Suprapubic skin (tissue), 4 donors: ENCODE measurements at regions not wholly inside any gene's neighbourhood (a gene's known extent, or its start where the extent isn't known, plus 50 kb on each side); places are given as distances from the start of the nearest gene placed in this dataset.

Experiments
- DNase-seq, 2 donors: peaks; one replicate each; pipeline ENCODE4 v3.0.0-alpha.2; 2019; ENCODE audit warnings: low spot score in 2 of 2
- H3K27ac ChIP-seq: fragments of 200-600 bp; sonication (generic); one replicate; pipeline ENCODE4 v1.5.1; 2019
- H3K27me3 ChIP-seq: fragments of 200-600 bp; sonication (generic); one replicate; pipeline ENCODE4 v1.5.1; 2019
- H3K36me3 ChIP-seq: fragments of 200-600 bp; sonication (generic); one replicate; pipeline ENCODE4 v1.5.1; 2019
- H3K4me1 ChIP-seq: fragments of 200-600 bp; sonication (generic); one replicate; pipeline ENCODE4 v1.5.1; 2019
- H3K4me3 ChIP-seq: fragments of 200-600 bp; sonication (generic); one replicate; pipeline ENCODE4 v1.5.1; 2019; ENCODE audit warnings: mild to moderate bottlenecking
- H3K9me3 ChIP-seq: fragments of 200-600 bp; sonication (generic); one replicate; pipeline ENCODE4 v1.5.1; 2019
- EP300 ChIP-seq: sonication (generic); formaldehyde crosslinking; IDR thresholded peaks from one replicate; pipeline ENCODE4 v1.6.1; 2017; ENCODE audit warnings: antibody characterized with exemption
- POLR2A ChIP-seq, 2 donors: fragments of 450-650 bp; IDR thresholded peaks; one replicate each; pipeline ENCODE4 v1.6.1; 2017; ENCODE audit warnings: antibody characterized with exemption in 2 of 2, mild to moderate bottlenecking in 2 of 2, moderate library complexity in 2 of 2
- POLR2AphosphoS5 ChIP-seq, 3 donors: sonication (generic); formaldehyde crosslinking; IDR thresholded peaks; one replicate each; pipeline ENCODE4 v1.6.1; 2017; ENCODE audit warnings: antibody characterized with exemption in 3 of 3
- WGBS: methylation state at CpG from one replicate; pipeline ENCODE4 v1.1.5; 2018; 5-methylcytosine and 5-hydroxymethylcytosine counted together
- TF ChIP-seq, protein P1 (sequence below), 2 donors: fragments of 200-600 bp in 1 of 2; fragments of 450-650 bp in 1 of 2; sonication (generic) in 1 of 2; IDR thresholded peaks; one replicate each; pipeline ENCODE4 v1.5.1; 2016 to 2019; ENCODE audit warnings: antibody characterized with exemption in 2 of 2, mild to moderate bottlenecking in 1 of 2, moderate library complexity in 1 of 2

DNA sequence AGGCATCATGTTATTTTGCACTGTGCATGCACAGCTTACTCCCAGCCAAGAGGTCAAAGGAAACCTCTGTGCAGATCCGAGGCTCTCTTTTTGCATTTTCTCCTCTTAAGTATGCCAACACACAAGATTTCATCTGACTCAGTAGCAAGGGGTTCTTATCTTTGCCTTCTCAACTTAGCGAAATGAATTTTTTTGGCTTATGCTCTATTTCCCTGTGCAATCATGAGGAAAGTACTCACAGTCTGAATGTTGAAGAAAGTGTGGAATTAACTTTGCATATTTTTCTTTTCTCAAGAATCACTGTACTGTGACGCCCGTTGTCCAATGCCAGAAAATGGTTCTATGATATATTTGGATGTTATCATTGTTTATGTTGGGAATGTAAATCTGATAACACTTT lies 173.5 kb upstream of the FBXL7 start:
- no peak overlapping the region for H3K27ac ChIP-seq
- TF ChIP-seq POLR2A (IDR thresholded peaks at IDR 0.05), result no peak
- TF ChIP-seq, protein P1, sequence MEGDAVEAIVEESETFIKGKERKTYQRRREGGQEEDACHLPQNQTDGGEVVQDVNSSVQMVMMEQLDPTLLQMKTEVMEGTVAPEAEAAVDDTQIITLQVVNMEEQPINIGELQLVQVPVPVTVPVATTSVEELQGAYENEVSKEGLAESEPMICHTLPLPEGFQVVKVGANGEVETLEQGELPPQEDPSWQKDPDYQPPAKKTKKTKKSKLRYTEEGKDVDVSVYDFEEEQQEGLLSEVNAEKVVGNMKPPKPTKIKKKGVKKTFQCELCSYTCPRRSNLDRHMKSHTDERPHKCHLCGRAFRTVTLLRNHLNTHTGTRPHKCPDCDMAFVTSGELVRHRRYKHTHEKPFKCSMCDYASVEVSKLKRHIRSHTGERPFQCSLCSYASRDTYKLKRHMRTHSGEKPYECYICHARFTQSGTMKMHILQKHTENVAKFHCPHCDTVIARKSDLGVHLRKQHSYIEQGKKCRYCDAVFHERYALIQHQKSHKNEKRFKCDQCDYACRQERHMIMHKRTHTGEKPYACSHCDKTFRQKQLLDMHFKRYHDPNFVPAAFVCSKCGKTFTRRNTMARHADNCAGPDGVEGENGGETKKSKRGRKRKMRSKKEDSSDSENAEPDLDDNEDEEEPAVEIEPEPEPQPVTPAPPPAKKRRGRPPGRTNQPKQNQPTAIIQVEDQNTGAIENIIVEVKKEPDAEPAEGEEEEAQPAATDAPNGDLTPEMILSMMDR (IDR thresholded peaks at IDR 0.05), result no peak
- TF ChIP-seq EP300, result no peak
- TF ChIP-seq POLR2AphosphoS5 (IDR thresholded peaks at IDR 0.05), result no peak
- no peaks in the 10 kb centered on the region for H3K27me3 ChIP-seq
- H3K9me3 ChIP-seq, result no peaks in the 10 kb centered on the region
- 80% methylated on average over 4 of the region's 4 CpGs for WGBS
- H3K36me3 ChIP-seq, result no peaks in the 10 kb centered on the region
- H3K4me3 ChIP-seq, result no peak overlapping the region
- DNase-seq, result no peak
- no peaks in the 10 kb centered on the region for H3K4me1 ChIP-seq

DNA sequence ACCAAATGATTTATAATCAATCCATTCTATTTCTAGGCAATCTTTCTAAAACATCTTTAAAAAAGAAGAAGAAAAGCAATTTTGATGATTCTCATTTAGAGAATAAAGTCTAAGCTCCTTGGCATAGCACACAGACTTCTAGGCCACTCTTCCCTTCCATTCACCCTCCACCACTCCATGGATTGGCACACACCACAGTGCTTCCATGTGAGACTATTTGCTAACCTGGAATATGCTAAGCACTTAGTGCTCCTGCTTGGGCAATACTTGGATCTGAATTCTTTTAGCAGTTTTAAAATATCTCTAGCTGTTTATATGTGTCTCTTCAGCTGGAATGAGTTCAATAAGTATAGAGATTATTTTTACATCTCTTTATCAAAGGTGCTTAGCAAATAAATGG lies 177.6 kb upstream of the FBXL7 start:
- DNase-seq, result no peak
- no peaks in the 10 kb centered on the region for H3K9me3 ChIP-seq
- H3K4me3 ChIP-seq, result no peak overlapping the region
- no peaks in the 10 kb centered on the region for H3K36me3 ChIP-seq
- TF ChIP-seq, protein P1 (IDR thresholded peaks at IDR 0.05), result no peak
- TF ChIP-seq POLR2AphosphoS5 (IDR thresholded peaks at IDR 0.05), result no peak
- H3K27ac ChIP-seq, result no peak overlapping the region
- H3K4me1 ChIP-seq, result no peaks in the 10 kb centered on the region
- no peaks in the 10 kb centered on the region for H3K27me3 ChIP-seq

DNA sequence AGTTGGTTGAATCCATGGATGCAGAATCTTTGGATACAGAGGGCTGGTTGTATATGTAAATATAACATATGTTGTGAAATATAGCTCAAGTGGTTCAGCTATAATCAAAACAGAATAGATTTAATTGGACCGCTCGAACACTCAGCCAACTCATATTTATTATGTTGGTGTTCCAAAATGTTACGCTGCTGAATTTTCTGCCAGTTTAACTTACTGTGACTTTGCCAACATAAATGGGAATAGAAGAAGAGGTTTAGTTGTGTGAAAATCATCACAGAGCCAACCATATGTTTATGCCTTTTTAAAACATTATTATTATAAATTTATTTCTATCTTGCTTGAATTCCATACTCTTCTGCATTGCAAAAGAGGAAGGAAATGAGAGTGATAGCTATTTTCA lies 178.2 kb upstream of the FBXL7 start:
- H3K4me1 ChIP-seq, result no peaks in the 10 kb centered on the region
- H3K4me3 ChIP-seq, result no peak overlapping the region
- WGBS, result 79% methylated on average over 3 of the region's 3 CpGs
- no peaks in the 10 kb centered on the region for H3K27me3 ChIP-seq
- TF ChIP-seq POLR2AphosphoS5 (IDR thresholded peaks at IDR 0.05) (no peak), POLR2A (IDR thresholded peaks at IDR 0.05) (no peak), EP300 (no peak)
- TF ChIP-seq, protein P1 (IDR thresholded peaks at IDR 0.05), result no peak
- H3K9me3 ChIP-seq, result no peaks in the 10 kb centered on the region
- DNase-seq, result no peak
- no peaks in the 10 kb centered on the region for H3K36me3 ChIP-seq
- H3K27ac ChIP-seq, result no peak overlapping the region

DNA sequence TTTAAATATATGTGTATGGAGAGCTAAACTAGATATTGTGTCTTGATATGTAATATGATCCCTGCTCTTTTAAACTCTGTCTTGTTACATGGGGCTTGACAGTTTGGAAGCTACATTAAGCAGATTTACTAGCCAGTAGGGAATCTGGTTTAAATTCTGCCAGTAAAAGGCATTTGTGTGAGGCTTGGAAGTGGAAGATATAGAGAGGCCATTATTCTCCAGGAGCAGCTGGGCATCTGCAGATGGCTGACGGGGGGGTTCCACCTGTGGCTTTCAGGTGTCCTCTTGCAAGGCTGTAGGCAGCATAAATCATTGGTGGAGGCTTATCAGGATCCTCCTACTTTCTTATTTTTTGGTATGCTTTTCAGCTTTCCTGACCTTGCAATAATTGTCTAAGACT lies 179.1 kb upstream of the FBXL7 start:
- no peak for DNase-seq
- H3K4me1 ChIP-seq, result no peaks in the 10 kb centered on the region
- H3K27me3 ChIP-seq, result no peaks in the 10 kb centered on the region
- no peak overlapping the region for H3K4me3 ChIP-seq
- WGBS, result 57% methylated on average over 1 of the region's 1 CpG
- H3K36me3 ChIP-seq, result no peaks in the 10 kb centered on the region
- TF ChIP-seq EP300, result no peak
- TF ChIP-seq POLR2AphosphoS5 (IDR thresholded peaks at IDR 0.05), result no peak
- no peak for TF ChIP-seq POLR2A (IDR thresholded peaks at IDR 0.05)
- TF ChIP-seq, protein P1 (IDR thresholded peaks at IDR 0.05), result no peak
- H3K27ac ChIP-seq, result no peak overlapping the region
- no peaks in the 10 kb centered on the region for H3K9me3 ChIP-seq

DNA sequence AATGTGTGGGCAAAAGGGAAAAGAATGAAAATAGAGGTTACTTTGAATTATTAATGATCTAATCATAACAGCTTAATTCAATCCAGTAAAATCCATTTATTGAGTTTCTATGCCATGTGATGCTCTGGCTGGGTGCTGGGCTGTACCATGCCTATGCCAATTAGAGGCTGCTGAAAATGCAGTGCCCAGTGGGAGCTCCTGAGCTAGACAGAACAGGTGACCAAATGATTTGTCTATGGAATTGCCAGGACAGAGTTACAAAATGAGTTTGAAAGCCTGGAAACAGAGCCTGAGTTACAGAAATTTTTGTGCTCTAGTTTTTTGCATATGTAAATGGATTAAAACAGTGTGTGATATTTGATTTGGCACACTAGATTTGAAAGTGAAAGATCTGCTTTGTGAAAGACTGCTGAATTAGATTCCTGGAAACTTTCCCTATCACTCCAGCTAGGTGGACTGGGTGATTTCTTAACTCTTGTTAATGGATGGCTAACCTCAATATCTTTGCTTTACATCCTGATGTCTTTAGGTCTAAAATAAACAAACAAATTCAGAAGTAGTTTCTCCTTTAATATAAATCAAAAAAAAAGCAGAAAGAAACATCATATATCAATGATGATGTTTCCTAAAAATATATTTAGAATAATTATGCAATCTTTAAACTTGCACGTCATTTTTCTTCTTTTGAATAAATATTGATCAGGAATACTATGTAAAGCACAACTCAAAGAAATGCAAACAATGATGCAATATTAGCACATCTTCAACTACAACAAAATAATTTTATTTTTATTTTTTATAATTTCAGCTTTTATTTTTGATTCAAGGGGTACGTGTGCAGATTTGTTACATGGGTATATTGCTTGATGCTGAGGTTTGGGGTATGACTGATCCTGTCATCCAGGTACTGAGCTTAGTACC lies 194.8 kb upstream of the FBXL7 start:
- TF ChIP-seq POLR2A (IDR thresholded peaks at IDR 0.05), result no peak
- no peak for TF ChIP-seq EP300
- TF ChIP-seq, protein P1 (IDR thresholded peaks at IDR 0.05), result no peak
- TF ChIP-seq POLR2AphosphoS5 (IDR thresholded peaks at IDR 0.05), result no peak
- Histone ChIP-seq H3K27me3 (no peaks in the 10 kb centered on the region), H3K36me3 (no peaks in the 10 kb centered on the region), H3K4me3 (no peak overlapping the region), H3K9me3 (no peaks in the 10 kb centered on the region), H3K4me1 (no peaks in the 10 kb centered on the region), H3K27ac (no peak overlapping the region)
- WGBS, result 68% methylated on average over 2 of the region's 2 CpGs
- DNase-seq, result no peak
